A549 (cell line): ENCODE measurements at regions not wholly inside any gene's neighbourhood (a gene's known extent, or its start where the extent isn't known, plus 50 kb on each side); places are given as distances from the start of the nearest gene placed in this dataset.

Experiments used
- CBX8 ChIP-seq: fragments of 200-600 bp; sonication (generic); IDR thresholded peaks from 2 replicates; pipeline ENCODE4 v1.6.1; 2016
- CEBPB ChIP-seq, 2 experiments: fragments of >200 bp in 1 of 2; sonication (Bioruptor Twin) in 1 of 2; formaldehyde crosslinking in 1 of 2; IDR thresholded peaks; 2 replicates each; pipeline ENCODE4 v1.6.1; 2012 to 2016
- ESRRA ChIP-seq: fragments of 150-350 bp; IDR thresholded peaks from 2 replicates; pipeline ENCODE4 v1.6.1; 2014; ENCODE audit warnings: mild to moderate bottlenecking, low read length, borderline replicate concordance
- JUN ChIP-seq, 2 experiments: fragments of >200 bp; sonication (Bioruptor Twin); formaldehyde crosslinking; IDR thresholded peaks; 2 replicates in 1 of 2; 3 replicates in 1 of 2; pipeline ENCODE4 v1.6.1; 2016 to 2017
- POLR2AphosphoS2 ChIP-seq: conservative IDR thresholded peaks from 2 replicates; pipeline ENCODE4 v1.6.1; 2012; ENCODE audit warnings: low read length, improper control_type of control experiment, inconsistent platforms
- RAD21 ChIP-seq, 2 experiments: fragments of >200 bp in 1 of 2; sonication (Bioruptor Twin) in 1 of 2; formaldehyde crosslinking in 1 of 2; IDR thresholded peaks in 1 of 2; conservative IDR thresholded peaks in 1 of 2; 2 replicates in 1 of 2; 3 replicates in 1 of 2; pipeline ENCODE4 v1.6.1; 2012 to 2018; ENCODE audit warnings: inconsistent platforms in 1 of 2
- SMC3 ChIP-seq: fragments of >200 bp; sonication (Bioruptor Twin); formaldehyde crosslinking; IDR thresholded peaks from 3 replicates; pipeline ENCODE4 v1.6.1; 2018; ENCODE audit warnings: inconsistent platforms
- TF ChIP-seq, protein P1 (sequence below): fragments of >200 bp; sonication (Bioruptor Twin); formaldehyde crosslinking; IDR thresholded peaks from 3 replicates; pipeline ENCODE4 v1.5.1; 2016
- TF ChIP-seq, protein P2 (sequence below): IDR thresholded peaks from 2 replicates; pipeline ENCODE4 v1.6.1; 2012
- TF ChIP-seq, protein P3 (sequence below): fragments of 200-600 bp; sonication (generic); IDR thresholded peaks from 2 replicates; pipeline ENCODE4 v1.6.1; 2016; ENCODE audit warnings: antibody characterized with exemption, mild to moderate bottlenecking, moderate library complexity

DNA sequence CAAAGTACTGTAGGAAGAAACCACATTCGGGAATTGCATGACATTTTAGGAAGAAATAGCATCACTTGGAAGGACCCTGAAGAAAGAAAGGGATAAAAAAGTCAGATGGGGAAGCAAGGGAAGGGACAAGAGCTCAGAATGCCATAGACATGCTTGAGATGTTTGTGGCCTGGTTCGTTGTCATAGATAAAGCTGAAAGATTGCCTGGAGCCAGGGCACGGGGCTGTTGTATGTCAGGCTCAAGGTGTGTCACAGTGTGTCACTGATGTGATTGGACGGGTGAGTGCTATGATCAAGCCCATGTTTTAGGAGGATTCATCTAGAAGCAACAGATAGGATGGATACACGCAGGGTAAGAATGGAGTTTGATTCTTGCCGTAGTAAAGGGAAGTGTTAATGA, 216.2 kb upstream of the SOX4 start:
- TF ChIP-seq SMC3 (no peak), POLR2AphosphoS2 (no peak), JUN (IDR thresholded peaks at IDR 0.05) (no peak), ESRRA (no peak), CBX8 (no peak), CEBPB (IDR thresholded peaks at IDR 0.05) (no peak), RAD21 (conservative IDR thresholded peaks at IDR 0.05 in 1 of 2, IDR thresholded peaks at IDR 0.05 in 1 of 2) (no peak)
- TF ChIP-seq, protein P1, sequence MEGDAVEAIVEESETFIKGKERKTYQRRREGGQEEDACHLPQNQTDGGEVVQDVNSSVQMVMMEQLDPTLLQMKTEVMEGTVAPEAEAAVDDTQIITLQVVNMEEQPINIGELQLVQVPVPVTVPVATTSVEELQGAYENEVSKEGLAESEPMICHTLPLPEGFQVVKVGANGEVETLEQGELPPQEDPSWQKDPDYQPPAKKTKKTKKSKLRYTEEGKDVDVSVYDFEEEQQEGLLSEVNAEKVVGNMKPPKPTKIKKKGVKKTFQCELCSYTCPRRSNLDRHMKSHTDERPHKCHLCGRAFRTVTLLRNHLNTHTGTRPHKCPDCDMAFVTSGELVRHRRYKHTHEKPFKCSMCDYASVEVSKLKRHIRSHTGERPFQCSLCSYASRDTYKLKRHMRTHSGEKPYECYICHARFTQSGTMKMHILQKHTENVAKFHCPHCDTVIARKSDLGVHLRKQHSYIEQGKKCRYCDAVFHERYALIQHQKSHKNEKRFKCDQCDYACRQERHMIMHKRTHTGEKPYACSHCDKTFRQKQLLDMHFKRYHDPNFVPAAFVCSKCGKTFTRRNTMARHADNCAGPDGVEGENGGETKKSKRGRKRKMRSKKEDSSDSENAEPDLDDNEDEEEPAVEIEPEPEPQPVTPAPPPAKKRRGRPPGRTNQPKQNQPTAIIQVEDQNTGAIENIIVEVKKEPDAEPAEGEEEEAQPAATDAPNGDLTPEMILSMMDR = no peak
- TF ChIP-seq, protein P2, sequence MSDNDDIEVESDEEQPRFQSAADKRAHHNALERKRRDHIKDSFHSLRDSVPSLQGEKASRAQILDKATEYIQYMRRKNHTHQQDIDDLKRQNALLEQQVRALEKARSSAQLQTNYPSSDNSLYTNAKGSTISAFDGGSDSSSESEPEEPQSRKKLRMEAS = no peak
- TF ChIP-seq, protein P3, sequence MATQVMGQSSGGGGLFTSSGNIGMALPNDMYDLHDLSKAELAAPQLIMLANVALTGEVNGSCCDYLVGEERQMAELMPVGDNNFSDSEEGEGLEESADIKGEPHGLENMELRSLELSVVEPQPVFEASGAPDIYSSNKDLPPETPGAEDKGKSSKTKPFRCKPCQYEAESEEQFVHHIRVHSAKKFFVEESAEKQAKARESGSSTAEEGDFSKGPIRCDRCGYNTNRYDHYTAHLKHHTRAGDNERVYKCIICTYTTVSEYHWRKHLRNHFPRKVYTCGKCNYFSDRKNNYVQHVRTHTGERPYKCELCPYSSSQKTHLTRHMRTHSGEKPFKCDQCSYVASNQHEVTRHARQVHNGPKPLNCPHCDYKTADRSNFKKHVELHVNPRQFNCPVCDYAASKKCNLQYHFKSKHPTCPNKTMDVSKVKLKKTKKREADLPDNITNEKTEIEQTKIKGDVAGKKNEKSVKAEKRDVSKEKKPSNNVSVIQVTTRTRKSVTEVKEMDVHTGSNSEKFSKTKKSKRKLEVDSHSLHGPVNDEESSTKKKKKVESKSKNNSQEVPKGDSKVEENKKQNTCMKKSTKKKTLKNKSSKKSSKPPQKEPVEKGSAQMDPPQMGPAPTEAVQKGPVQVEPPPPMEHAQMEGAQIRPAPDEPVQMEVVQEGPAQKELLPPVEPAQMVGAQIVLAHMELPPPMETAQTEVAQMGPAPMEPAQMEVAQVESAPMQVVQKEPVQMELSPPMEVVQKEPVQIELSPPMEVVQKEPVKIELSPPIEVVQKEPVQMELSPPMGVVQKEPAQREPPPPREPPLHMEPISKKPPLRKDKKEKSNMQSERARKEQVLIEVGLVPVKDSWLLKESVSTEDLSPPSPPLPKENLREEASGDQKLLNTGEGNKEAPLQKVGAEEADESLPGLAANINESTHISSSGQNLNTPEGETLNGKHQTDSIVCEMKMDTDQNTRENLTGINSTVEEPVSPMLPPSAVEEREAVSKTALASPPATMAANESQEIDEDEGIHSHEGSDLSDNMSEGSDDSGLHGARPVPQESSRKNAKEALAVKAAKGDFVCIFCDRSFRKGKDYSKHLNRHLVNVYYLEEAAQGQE = no peak
